Nephron progenitor cell (in vitro differentiated cells): ENCODE measurements at regions not wholly inside any gene's neighbourhood (a gene's known extent, or its start where the extent isn't known, plus 50 kb on each side); places are given as distances from the start of the nearest gene placed in this dataset.
A peak's percentile ranks its signal among the peaks of the same experiment; 100 is the strongest.

Source experiments
- DNase-seq: peaks from one replicate; pipeline ENCODE4 v3.0.0; 2021
- H3K27ac Mint-ChIP-seq: 2 replicates; pipeline ENCODE4 v1.8.0; 2021; ENCODE audit warnings: mild to moderate bottlenecking, moderate library complexity, mixed read lengths
- H3K27me3 Mint-ChIP-seq: 2 replicates; pipeline ENCODE4 v1.8.0; 2021; ENCODE audit warnings: mild to moderate bottlenecking, low read depth, mixed read lengths; ENCODE audit not compliant: poor library complexity
- H3K36me3 Mint-ChIP-seq: 2 replicates; pipeline ENCODE4 v1.8.0; 2021; ENCODE audit warnings: low read depth, mixed read lengths
- H3K4me1 Mint-ChIP-seq: 2 replicates; pipeline ENCODE4 v1.8.0; 2021; ENCODE audit warnings: mixed read lengths
- H3K4me3 Mint-ChIP-seq: 2 replicates; pipeline ENCODE4 v1.8.0; 2021; ENCODE audit warnings: mild to moderate bottlenecking, moderate library complexity, mixed read lengths
- H3K9me3 Mint-ChIP-seq: 2 replicates; pipeline ENCODE4 v1.8.0; 2021; ENCODE audit warnings: mild to moderate bottlenecking, moderate library complexity, mixed read lengths
- TF ChIP-seq, protein P1 (sequence below): fragments of 200-600 bp; sonication (generic); IDR thresholded peaks from 2 replicates; pipeline ENCODE4 v1.5.0; 2021; ENCODE audit warnings: antibody characterized with exemption

DNA sequence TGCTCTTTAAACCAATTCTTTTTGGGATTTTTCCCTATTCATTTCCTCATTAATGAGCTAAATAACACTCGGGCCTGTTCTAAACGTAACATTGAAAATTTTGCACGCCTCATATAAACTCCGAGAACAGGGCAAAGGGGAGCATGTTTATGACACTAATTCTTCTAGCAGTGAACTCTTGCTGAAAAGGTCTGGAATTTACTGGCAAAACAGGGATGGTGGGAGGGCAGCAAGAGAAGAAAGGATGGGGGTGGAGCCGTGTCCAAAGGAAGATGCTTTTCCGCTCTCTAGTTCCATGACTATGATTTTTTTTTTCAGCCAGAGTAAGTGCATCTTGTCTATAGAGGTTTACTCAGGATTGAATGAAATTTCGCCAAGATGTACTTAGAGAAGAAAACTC lies 50.0 kb upstream of the IL1R1 start:
- TF ChIP-seq, protein P1, sequence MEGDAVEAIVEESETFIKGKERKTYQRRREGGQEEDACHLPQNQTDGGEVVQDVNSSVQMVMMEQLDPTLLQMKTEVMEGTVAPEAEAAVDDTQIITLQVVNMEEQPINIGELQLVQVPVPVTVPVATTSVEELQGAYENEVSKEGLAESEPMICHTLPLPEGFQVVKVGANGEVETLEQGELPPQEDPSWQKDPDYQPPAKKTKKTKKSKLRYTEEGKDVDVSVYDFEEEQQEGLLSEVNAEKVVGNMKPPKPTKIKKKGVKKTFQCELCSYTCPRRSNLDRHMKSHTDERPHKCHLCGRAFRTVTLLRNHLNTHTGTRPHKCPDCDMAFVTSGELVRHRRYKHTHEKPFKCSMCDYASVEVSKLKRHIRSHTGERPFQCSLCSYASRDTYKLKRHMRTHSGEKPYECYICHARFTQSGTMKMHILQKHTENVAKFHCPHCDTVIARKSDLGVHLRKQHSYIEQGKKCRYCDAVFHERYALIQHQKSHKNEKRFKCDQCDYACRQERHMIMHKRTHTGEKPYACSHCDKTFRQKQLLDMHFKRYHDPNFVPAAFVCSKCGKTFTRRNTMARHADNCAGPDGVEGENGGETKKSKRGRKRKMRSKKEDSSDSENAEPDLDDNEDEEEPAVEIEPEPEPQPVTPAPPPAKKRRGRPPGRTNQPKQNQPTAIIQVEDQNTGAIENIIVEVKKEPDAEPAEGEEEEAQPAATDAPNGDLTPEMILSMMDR: no peak
- peaks cover 4% of the 10 kb centered on the region for H3K27me3 Mint-ChIP-seq

More for the DNA sequence above, 50.0 kb upstream of the IL1R1 start:
- Mint-ChIP-seq H3K27ac (peak overlapping the region; percentile 72), H3K4me1 (peaks cover 48% of the 10 kb centered on the region), H3K4me3 (peak overlapping the region; percentile 26), H3K9me3 (peaks cover 41% of the 10 kb centered on the region), H3K36me3 (peaks cover 25% of the 10 kb centered on the region)
- peak; percentile 17 for DNase-seq
